GM21447 (cell line): ENCODE measurements at regions not wholly inside any gene's neighbourhood (a gene's known extent, or its start where the extent isn't known, plus 50 kb on each side); places are given as distances from the start of the nearest gene placed in this dataset.
A peak's percentile ranks its signal among the peaks of the same experiment; 100 is the strongest.
"Not testable (repeated sequence)": the region's sequence is repeated elsewhere in the genome, so short reads cannot be mapped to it uniquely, and the experiment has no call there.

Experiments
- ATAC-seq: cut with Tn5 transposase; IDR thresholded peaks from one replicate; pipeline ENCODE4 v1.9.1; 2021; ENCODE audit not compliant: unreplicated experiment

DNA sequence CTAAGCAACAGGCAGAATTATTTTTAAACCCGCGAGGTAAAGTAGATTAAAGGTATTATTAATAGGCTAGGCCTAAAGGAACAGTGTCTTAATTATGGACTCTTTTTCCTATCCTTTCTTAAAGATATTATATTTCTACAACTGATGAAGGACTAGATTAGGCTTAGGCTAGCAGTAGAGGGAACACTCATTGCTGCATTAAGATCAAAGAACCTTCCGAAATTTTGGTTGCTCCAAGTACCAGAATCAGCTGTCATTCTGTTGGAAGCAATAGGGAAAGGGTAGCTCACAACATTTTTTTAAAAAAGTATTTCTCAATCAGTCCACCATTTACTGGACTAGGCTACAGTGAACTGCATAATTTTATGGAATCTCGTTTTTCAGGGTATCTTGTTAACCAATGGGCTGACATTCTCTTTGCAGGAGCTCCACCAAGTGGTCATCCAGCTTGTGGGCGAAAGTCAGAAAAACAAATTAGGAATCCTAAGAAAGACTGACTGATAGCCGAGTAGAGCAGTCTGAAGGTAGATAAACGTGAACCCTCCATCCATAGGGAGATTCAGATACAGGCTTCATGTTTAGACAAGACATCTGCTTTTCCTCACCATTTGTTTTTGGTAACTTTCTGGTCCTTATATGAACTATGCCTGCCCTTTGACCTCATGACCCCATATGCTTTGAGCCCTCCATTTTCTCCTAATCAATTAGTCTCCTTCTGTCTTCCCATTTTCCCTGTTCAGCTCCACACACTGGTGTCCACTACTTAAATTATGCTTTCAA lies 103.6 kb upstream of the CHD1 start:
- ATAC-seq, result peak; percentile 39

DNA sequence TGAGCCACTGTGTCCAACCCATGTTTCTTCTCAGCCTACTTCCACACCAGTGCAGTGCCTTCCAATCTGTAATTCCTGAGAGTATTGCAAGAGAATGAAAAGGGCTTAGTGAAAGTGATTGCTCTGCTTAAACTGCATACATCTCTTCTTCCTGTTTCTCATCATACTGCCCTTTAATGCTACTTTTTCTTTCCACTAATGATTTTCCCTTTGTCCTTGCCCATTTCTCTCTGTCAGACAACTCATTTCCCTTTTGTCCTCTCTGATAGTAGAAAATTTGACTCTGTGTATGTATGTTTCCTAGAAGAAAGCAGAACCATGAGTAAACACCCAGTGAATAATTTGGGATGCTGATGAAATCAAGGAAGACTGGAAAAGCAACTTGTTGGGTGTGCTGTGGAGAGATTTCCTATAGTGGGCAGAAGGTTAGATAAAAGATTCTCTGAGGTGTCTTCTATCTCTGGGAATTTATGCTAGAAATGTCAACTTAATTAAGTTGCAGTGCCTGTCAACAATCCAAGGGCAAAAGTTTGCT lies 102.2 kb upstream of the CHD1 start:
- ATAC-seq, result no peak

DNA sequence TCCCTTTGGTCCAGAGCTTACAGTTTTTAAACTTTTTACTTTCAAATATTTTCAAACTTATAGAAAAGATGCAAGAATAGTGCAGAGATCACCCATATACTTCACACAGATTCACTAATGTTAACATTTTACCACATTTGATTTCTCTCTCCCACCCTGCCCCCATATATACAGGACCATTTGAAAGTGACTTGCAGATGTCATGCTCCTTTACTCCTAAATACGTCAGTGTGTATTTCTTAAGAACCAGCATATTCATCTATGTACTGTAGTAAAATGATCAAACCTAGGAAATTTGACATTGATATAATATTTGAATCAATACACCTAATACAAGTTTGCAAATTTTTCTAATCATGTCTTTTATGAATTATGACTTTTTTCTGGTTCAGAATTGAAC lies 100.4 kb upstream of the CHD1 start:
- no peak for ATAC-seq

DNA sequence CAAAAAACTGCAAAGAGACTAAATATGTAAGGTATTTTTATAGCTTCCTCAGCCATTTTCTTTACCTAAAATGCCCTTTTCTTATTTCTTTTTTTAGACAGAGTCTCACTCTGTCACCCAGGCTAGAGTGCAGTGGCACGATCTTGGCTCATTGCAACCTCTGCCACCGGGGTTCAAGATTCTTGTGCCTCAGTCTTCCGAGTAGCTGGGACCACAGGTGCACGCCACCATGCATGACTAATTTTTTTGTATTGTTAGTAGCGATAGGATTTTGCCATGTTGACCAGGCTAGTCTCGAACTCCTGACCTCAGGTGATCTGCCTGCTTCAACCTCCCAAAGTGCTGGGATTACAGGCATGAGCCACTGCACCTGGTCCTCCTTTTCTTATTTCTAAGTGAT lies 99.4 kb upstream of the CHD1 start:
- ATAC-seq, result not testable (repeated sequence)

DNA sequence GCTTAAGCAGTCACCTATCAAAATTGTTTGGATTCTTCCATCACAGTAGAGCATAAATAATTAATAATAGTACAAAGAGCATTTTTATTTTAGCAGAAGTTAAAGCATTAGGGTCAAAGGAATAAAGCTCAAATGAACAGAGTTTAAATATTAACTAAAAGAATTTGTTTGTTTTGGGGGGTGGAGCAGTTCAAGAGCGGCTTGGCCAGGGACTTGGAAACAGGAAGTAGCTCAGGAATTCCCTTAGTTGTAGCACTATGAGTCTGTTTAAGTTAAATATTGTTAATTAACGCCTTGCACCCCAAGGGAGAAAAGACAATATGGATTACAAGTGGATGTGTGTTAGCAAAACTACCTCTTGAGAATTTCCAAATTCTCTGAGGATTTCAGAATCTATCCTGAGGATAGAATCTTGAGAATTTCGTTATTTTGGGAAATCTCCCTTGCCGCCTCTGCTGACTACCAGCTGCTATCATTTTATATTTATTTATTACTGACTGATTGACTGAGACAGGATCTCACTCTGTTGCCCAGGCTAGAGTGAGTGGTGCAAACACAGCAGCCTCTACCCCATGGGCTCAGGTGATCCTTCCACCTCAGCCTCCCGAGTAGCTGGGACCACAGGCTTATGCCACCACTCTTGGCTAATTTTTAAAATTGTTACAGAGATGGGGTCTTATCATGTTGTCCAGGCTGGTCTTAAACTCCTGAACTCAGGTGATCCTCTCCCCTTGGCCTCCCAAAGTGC lies 96.7 kb upstream of the CHD1 start:
- ATAC-seq, result peak; percentile 11

DNA sequence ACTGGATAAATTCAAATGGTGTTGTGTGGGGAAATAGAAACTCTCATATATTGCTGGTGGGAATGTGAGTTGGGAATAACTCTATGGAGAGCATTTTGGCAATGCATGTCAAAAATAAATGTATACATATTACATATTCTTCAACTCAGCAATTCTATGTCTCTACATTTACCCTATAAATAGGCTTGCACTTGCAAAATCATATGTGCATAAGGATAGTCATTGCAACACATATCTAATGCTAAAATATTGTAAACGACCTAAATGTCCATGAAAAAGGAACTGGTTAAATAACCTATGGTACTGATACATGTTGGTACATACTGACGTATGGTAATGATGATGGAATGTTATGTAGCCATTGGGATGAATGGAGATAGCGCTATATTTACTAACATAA lies 94.5 kb upstream of the CHD1 start:
- no peak for ATAC-seq

DNA sequence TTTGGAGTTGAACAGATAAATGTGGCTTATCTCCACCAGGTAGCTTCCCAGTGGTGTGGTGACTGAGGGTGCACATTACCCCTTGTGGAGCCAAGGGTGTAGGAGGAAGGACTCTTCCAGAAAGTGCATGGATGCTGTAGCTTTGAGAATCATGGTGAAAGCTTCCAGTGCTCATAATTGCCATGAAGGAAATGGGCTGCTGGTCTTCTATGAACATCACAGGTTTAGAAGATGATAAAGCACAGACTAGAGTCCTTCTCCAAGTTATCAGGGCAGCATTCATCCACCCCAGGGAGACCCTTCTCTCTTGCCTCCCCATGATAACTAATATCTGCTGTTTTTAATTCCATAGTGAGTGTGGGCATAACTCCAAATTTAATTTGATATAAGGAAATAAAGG lies 93.4 kb upstream of the CHD1 start:
- no peak for ATAC-seq

DNA sequence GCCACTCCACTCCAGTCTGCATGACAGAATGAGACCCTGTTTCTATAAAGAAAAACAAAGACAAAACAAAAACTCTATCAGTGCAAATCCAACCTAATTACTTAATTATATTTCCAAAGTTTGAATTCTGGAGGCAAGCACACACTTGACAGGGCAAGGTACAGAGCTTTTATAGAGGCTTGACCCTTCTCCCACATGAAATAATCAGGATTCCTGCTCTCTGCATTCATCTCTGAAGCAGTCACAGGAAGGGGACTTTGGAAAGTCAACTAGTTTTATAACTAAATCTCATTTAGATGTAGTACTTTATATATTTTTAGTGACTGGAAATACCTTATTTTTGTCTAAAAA lies 91.9 kb upstream of the CHD1 start:
- ATAC-seq, result no peak

DNA sequence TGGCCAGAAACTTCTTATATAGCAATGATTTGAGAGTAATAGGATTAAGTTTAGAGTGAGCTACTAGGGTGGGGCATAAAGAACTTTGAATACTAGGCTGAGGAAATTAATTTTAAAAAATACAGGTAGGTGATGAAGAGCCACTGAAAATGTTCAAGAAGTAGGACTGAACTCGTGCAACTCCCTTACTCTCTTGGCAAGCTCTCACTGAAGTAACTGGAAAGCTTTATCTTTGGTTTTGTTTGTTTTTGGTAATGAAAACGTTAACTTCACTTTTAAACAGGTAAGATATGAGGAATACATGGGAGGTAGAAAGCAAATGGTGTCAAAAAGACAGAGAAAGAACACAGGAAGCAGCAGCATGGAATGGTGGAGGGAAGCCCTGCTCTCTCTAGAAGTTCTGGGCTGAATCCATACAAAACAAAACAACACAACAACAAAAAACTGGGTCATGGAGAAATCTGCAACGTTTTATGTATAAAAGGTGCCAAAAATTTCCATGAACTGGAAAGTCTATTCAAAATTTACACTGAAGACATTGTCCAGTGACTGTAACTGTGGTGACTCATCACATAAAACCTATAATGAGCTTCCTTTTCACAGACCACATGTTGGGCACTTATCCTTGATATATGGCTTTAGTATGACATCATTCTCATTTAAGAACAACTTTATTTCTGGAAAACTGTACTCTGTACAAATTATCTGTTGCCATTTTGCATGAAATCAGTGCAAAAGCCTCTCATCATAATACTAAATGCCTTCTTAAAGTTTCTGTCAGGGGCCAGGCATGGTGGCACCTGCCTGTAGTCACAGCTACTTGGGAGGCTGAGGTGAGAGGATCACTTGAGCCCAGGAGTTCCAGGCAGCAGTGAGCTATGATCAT lies 91.2 kb upstream of the CHD1 start:
- no peak for ATAC-seq

DNA sequence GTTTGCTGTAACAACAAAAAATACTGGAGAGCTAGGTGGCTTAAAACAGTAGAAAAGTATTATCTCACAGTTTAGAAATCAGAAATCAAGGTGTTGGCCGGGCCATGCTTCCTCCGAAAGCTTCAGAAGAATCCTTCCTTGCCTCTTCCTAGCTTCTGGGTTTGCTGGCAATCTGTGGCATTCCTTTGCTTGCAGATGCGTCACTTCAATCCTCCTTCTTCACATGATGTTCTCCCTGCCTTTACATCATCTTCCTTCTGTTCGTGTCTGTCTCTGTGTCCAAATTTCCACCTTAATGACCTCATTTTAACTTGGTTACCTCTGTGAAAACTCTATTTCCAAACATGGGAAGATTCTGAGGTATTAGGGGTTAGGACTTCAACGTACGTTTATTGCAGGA lies 90.4 kb upstream of the CHD1 start:
- ATAC-seq, result no peak

DNA sequence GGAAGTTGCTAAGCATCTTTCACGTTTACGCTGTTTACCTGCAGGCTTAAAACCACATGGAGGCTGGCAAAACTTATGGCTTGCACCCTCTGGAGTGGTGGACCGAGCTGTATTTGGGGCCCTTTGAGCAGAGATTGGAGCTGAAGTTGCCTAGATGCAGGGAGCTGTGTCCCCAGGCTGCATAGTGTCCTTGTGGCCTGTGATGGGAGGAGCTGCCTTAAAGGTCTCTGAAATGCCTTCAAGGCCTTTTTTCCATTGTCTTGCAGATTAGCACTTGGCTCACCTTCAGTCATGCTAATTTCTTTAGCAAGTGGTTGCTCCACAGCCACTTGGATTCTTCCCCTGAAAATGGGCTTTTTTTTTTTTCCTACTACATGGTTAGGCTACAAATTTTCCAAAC lies 81.5 kb upstream of the CHD1 start:
- no peak for ATAC-seq

DNA sequence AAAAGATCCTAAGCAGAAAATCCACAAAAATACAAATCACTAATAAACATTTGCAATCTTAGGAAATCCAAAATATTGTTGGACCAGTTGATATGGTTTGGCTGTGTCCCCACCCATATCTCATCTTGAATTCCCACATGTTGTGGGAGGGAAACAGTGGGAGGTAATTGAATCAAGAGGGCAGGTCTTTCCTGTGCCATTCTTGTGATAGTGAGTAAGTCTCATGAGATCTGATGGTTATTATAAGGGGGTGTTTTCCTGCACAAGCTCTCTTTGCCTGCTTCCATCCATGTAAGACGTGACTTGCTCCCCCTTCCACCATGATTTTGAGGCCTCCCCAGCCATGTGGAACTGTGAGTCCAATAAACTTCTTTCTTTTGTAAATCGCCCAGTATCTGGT lies 79.2 kb upstream of the CHD1 start:
- not testable (repeated sequence) for ATAC-seq

DNA sequence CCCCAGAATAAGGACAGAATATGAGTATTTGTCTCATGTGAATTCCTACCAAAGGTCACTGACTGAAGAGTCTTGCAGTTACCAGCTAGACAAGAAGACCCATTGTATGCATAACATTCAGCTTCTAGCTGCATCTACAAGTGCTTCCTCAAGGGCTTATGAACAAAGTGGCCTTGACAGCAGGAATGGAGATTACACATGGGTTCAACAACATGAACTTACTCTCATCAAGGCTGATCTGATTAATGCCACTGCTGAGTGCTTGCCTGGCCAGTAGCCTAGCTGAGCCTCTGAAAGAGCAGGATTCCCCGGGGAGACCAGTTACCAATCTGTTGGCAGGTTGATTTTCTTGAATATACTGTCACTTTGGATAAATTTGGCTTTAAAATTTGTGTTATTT lies 76.7 kb upstream of the CHD1 start:
- ATAC-seq, result peak; percentile 10

DNA sequence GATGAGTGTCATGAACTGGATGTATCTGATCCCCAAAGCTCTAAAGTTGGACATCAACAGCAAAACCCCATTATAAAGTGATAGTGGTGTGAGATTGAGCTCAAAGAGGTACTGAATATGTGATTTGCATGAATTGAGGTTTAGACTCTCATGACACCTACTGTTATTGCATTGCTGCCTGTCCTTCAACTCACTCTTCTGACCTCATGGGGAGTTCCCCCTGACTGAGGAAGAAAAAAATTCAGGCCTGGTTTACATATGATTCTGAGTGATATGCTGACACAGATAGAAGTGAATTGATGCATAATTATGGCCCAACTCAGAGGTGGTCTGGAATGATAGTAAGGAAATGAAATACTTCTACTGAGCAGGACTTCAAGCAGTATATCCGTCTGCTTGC lies 76.2 kb upstream of the CHD1 start:
- peak; percentile 99 for ATAC-seq

DNA sequence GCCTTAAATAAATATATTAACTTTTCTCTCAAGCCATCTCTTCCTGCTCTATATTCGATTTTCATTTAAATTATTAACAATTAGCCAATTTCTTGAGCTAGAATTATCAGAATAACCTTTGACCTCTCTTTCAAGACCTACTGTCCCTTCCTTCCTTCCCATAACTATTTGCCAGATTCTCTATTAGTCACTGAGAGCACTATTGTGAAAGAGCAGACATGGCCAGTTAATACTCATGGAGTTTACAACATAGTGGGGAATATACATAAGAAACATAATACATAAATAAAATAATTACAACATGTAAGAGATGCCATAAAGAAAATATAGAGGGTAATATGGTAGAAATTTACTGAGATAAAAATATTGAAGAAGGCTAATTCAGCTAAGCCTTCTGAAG lies 72.1 kb upstream of the CHD1 start:
- ATAC-seq, result no peak

DNA sequence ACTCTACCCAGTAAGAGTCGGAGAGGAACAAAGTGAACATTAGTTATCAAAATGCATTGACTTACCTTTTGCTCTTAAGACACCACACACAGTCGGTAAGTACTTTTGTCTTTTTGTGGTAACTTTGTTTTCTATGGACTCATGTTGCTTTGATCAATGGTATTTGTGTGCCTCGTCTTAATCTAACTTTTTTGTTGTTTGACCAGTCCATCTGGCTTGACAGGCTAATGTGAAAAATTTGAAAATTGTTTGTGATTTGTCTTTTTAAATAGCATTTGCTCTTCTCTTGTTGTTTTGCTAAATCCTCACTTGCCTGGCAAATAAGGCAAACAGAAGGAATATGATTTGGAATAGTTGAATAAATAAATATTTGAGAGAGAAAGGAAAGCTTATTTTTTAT lies 71.4 kb upstream of the CHD1 start:
- ATAC-seq, result no peak

DNA sequence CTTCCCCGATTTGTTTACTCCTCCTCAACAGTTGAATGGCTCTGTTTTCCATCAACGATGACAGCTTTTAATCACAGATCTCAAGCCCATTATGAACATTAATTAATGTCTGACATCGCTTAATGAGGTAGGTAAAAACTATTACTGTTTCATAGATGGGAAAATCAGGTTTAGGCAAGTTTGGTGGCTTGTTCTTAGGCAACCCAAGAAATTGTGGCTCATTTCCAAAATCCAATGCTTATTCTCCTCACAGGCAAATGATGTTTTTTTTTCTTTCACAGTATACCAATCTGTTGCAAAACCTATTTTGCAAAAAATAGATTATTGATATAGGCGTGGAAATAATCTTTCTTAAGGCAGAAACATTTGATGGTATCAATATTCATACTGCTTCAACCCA lies 70.8 kb upstream of the CHD1 start:
- ATAC-seq, result no peak

DNA sequence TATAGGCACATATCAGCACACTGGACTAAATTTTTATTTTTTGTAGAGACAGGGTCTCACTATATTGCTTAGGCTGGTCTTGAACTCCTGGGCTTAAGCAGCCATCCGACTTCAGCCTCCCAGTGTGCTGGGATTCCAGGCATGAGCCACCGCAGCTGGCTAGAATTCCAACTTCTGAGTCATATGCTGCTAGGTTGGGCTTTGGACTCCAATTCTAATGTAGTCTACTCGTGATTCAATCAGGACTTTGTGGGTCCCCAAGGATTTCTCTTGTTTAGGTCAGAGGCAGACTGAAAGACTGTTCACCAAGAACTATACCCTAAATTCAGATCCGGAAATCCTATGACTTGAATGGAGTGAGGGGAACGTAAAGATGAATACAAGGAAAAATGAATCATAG lies 68.2 kb upstream of the CHD1 start:
- no peak for ATAC-seq

DNA sequence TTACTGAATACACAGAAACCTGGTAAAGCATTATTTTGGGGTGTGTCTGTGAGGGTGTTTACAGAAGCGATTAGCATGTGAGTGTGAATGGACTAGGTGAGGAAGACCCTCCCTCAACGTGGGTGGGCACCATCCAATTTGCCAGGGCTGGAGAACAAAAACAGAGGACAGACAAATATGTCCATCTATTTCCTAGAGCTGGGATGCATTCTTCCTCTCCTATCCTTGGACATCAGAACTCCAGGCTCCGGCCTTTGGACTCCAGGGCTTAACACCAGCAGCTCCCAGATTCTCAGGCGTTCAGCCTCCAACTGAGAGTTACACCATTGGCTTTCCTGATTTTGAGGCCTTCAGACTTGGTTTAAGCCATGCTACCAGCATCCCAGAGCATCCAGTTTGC lies 65.8 kb upstream of the CHD1 start:
- no peak for ATAC-seq

DNA sequence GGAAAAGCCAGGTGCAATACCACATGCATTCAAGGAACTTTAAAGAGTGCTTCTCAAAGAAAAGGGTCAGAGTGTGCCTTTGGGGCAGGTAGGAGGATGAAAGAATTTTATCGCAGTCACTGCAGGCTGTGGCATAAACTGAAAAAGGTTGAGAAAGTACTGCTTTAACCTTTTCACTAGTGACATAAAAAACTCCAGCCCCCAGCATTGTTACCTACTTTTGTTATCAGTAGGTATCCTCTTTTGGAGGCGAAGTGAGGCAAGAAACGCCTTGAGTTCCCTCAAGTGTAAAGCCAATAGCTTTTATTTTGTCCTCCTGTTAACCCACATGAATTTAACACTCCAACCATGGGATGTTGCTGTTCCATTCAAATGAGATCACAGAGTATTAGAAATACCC lies 64.7 kb upstream of the CHD1 start:
- ATAC-seq, result no peak

DNA sequence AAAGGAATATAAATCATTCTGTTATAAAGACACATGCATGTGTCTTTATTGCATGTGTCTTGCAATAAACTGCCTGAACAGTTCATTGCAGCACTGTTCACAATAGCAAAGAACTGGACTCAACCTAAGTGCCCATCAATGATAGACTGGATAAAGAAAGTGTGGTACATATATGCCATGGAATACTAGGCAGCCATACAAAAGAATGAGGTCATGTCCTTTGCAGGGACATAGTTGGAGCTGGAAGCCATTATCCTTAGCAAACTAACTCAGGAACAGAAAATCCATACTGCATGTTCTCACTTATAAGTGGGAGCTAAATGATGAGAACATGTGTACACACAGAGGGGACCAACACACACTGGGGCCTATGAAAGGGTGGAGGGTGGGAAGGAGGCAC lies 63.7 kb upstream of the CHD1 start:
- ATAC-seq, result no peak

DNA sequence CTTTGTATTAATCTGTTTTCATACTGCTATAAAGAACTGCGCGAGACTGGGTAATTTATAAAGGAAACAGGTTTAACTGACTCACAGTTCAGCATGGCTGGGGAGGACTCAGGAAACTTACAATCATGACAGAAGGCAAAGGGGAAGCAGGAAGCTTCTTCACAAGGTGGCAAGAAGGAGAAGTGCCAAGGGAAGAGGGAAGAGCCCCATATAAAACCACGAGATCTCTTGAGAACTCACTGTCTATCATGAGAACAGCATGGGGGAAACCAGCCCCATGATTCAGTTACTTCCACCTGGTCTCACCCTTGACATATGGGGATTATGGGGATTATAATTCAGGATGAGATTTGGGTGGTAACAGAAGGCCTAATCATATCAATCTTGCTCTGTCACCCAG lies 60.9 kb upstream of the CHD1 start:
- no peak for ATAC-seq
